ENCODE measurements at regions not wholly inside any gene's neighbourhood (a gene's known extent, or its start where the extent isn't known, plus 50 kb on each side); places are given as distances from the start of the nearest gene placed in this dataset.

DNA sequence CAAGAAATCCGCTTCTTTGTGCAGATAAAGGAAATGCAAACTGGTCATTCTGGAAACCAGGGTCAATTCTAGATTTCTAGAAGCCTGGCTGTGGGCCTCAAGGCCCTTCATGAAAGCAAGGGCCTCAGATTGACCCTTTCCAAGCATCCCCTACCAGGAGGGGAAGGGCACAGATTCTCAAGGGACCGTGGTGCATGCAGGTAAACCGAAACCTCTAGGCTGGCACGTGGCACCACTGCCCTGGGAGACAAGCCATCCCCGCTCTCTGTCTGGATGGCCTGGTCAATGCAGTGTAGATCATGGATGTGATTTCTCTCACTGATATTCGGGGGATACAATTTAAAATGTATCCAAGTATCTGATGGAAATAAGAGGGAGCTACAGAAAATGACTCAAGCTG is 69.4 kb downstream of the TOMM20 start:
- intact Hi-C loops (cut with DNase I): no loop called here
- Histone ChIP-seq H3K27me3 (ENCODE audit: low read depth) (no peaks in the 10 kb centered on the region), H3K36me3 (no peaks in the 10 kb centered on the region), H3K27ac (no peak overlapping the region), H3K9me3 (no peaks in the 10 kb centered on the region), H3K4me1 (peaks cover 15% of the 10 kb centered on the region), H3K4me3 (no peak overlapping the region)
- DNase-seq: no peak
- ATAC-seq: no peak
- TF ChIP-seq, protein P1, sequence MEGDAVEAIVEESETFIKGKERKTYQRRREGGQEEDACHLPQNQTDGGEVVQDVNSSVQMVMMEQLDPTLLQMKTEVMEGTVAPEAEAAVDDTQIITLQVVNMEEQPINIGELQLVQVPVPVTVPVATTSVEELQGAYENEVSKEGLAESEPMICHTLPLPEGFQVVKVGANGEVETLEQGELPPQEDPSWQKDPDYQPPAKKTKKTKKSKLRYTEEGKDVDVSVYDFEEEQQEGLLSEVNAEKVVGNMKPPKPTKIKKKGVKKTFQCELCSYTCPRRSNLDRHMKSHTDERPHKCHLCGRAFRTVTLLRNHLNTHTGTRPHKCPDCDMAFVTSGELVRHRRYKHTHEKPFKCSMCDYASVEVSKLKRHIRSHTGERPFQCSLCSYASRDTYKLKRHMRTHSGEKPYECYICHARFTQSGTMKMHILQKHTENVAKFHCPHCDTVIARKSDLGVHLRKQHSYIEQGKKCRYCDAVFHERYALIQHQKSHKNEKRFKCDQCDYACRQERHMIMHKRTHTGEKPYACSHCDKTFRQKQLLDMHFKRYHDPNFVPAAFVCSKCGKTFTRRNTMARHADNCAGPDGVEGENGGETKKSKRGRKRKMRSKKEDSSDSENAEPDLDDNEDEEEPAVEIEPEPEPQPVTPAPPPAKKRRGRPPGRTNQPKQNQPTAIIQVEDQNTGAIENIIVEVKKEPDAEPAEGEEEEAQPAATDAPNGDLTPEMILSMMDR (IDR thresholded peaks at IDR 0.05): no peak

DNA sequence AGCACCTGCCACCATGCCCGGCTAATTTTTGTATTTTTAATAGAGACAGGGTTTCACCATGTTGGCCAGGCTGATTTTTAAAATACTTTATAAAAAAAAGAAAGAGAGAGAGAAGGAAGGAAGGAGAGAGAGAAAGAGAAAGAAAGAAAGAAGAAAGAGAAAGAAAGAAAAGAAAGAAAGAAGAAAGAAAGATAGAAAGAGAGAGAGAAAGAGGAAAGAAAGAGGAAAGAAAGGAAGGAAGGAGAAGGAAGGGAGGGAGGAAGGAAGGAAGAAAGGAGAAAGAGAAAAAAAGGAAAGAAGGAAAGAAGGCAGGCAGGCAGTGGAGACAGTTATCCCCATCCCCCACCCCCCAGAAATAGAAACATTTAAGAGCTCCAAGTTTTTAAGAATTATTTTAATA is 69.9 kb downstream of the TOMM20 start:
- intact Hi-C loops (cut with DNase I): no loop called here
- TF ChIP-seq, protein P1 (IDR thresholded peaks at IDR 0.05): no peak
- ATAC-seq (no peak), DNase-seq (no peak)
- H3K9me3 ChIP-seq: no peaks in the 10 kb centered on the region
- no peaks in the 10 kb centered on the region for H3K36me3 ChIP-seq
- peaks cover 15% of the 10 kb centered on the region for H3K4me1 ChIP-seq
- no peak overlapping the region for H3K27ac ChIP-seq
- H3K4me3 ChIP-seq: no peak overlapping the region
- no peaks in the 10 kb centered on the region for H3K27me3 ChIP-seq (ENCODE audit: low read depth)

DNA sequence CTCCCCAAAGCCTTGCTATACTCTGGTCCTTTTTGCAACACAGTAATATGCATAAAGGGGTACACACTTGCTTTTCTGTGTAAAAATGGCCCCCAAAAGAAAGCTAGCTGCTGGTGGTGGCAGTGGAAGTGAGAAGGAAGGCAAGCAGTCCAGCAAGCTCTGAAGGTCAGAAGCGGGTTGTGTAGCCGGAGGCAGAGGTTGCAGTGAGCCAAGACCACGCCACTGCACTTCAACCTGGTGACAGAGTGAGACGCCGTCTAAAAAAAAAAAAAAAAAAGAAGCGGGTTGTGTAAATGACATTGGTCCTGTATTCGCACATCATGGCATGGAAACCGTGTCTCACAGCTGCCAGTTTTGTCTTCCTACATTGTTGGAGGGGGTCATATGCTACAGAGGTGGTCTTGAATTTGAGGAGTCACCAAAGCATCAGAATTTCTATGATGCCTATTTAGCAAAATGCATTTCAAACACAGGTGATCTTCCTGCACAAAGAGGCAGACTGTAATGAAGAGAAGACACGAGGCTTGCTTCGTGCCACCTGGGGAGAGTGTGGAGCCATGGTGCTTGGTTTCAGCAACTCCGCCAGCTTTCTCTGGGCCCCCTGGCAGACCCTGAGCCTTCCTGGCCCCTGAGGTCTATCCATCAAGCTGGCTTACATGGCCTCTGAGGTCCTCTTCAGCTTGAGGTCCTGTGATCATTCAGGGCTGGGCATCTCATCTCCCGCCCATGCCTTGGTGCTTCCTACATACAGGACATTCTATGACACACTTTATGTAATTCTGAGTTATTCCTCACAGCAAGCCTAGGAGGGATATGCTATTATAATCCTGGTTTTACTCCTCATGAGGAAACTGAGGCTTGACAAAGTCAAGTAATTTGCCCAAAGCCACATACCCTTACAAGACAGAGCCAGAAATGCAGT is 71.0 kb downstream of the TOMM20 start:
- Histone ChIP-seq H3K4me3 (no peak overlapping the region), H3K9me3 (no peaks in the 10 kb centered on the region), H3K4me1 (peaks cover 5% of the 10 kb centered on the region), H3K36me3 (no peaks in the 10 kb centered on the region), H3K27ac (no peak overlapping the region), H3K27me3 (ENCODE audit: low read depth) (no peaks in the 10 kb centered on the region)
- intact Hi-C loops (cut with DNase I): no loop called here
- no peak for ATAC-seq
- DNase-seq: peak; percentile 6
- TF ChIP-seq, protein P1 (IDR thresholded peaks at IDR 0.05): no peak

DNA sequence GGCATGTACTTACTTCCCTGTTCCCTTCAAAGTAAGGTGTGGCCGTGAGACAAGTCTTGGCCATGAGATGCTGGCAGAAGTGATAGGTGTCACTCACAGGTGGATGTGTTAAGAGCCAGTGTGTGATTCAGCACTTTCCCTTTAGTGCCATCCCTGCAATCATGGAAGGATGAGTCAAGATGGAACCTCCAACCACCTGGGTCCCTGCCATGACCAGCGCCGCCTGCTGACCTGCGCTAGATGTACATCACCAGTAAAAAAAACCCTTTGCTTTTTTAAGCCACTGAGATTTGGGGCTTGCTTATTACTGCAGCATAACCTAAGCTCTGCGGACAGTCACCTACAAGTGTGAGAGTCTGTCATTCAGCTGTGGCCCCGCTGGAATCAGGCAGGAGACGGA is 71.7 kb downstream of the TOMM20 start:
- Histone ChIP-seq H3K27ac (no peak overlapping the region), H3K4me3 (no peak overlapping the region), H3K9me3 (no peaks in the 10 kb centered on the region), H3K27me3 (ENCODE audit: low read depth) (no peaks in the 10 kb centered on the region), H3K4me1 (no peaks in the 10 kb centered on the region), H3K36me3 (no peaks in the 10 kb centered on the region)
- DNase-seq (peak; percentile 24), ATAC-seq (no peak)
- intact Hi-C loops (cut with DNase I): no loop called here
- TF ChIP-seq, protein P1 (IDR thresholded peaks at IDR 0.05): no peak

DNA sequence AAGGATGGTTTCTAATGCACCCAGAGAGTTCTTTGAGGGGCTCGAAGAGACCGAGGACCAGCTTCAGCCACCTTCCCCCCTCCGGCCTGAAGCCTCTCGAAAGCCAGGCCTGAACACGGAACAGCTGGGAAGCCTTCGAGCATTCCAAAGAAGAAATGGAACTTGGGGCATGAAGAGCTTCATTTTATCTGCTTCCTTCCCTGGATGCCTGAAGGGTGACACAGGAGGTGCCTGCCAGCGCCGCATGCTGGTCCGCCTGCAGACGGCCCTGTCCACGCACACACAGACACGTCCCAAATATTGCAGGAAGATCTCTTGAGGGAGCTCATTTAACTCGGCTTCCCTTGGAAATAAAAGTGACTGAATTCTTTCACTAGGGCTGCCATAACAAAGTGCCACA is 73.7 kb downstream of the TOMM20 start:
- intact Hi-C loops (cut with DNase I): no loop called here
- TF ChIP-seq, protein P1 (IDR thresholded peaks at IDR 0.05): no peak
- H3K4me3 ChIP-seq: no peak overlapping the region
- ATAC-seq (no peak), DNase-seq (no peak)
- no peaks in the 10 kb centered on the region for H3K36me3 ChIP-seq
- H3K27me3 ChIP-seq (ENCODE audit: low read depth): no peaks in the 10 kb centered on the region
- no peaks in the 10 kb centered on the region for H3K9me3 ChIP-seq
- H3K4me1 ChIP-seq: no peaks in the 10 kb centered on the region
- no peak overlapping the region for H3K27ac ChIP-seq
